Smooth muscle cell (in vitro differentiated cells): ENCODE measurements at regions not wholly inside any gene's neighbourhood (a gene's known extent, or its start where the extent isn't known, plus 50 kb on each side); places are given as distances from the start of the nearest gene placed in this dataset.

Source experiments
- DNase-seq: peaks from one replicate; lab custom pipeline; 2025; ENCODE audit not compliant: unreplicated experiment; lab: John Stamatoyannopoulos, UW
- H2AFZ ChIP-seq: fragments of 200-600 bp; sonication (generic); 2 replicates; pipeline ENCODE4 v1.6.0; 2016; ENCODE audit warnings: antibody characterized with exemption, low read depth, mild to moderate bottlenecking
- H3F3A ChIP-seq: fragments of 200-600 bp; sonication (generic); 2 replicates; pipeline ENCODE4 v1.6.0; 2017; ENCODE audit warnings: antibody characterized with exemption, low read depth
- H3K27ac ChIP-seq: fragments of 200-600 bp; sonication (generic); 2 replicates; pipeline ENCODE4 v1.5.1; 2016; ENCODE audit warnings: low read depth, mild to moderate bottlenecking
- H3K27me3 ChIP-seq: fragments of 200-600 bp; sonication (generic); 2 replicates; pipeline ENCODE4 v1.6.1; 2016; ENCODE audit warnings: low read depth, mild to moderate bottlenecking
- H3K36me3 ChIP-seq: fragments of 200-600 bp; sonication (generic); 2 replicates; pipeline ENCODE4 v1.5.1; 2016; ENCODE audit warnings: low read depth
- H3K4me1 ChIP-seq: fragments of 200-600 bp; sonication (generic); 2 replicates; pipeline ENCODE4 v1.5.1; 2016; ENCODE audit warnings: low read depth
- H3K4me2 ChIP-seq: fragments of 200-600 bp; sonication (generic); 2 replicates; pipeline ENCODE4 v1.6.0; 2016; ENCODE audit warnings: mild to moderate bottlenecking
- H3K4me3 ChIP-seq: fragments of 200-600 bp; sonication (generic); 2 replicates; pipeline ENCODE4 v1.5.1; 2016; ENCODE audit warnings: mild to moderate bottlenecking
- H3K79me2 ChIP-seq: fragments of 200-600 bp; sonication (generic); 2 replicates; pipeline ENCODE4 v1.6.0; 2016; ENCODE audit warnings: low read depth, mild to moderate bottlenecking
- H3K9ac ChIP-seq: fragments of 200-600 bp; sonication (generic); 2 replicates; pipeline ENCODE4 v1.6.0; 2016; ENCODE audit warnings: low read depth
- H3K9me3 ChIP-seq: fragments of 200-600 bp; sonication (generic); replicated peaks from 2 replicates; pipeline ENCODE4 v1.5.1; 2016; ENCODE audit warnings: low read depth
- H4K20me1 ChIP-seq: fragments of 200-600 bp; sonication (generic); 2 replicates; pipeline ENCODE4 v1.6.0; 2016; ENCODE audit warnings: low read depth
- CTCF ChIP-seq: fragments of 200-600 bp; sonication (generic); IDR thresholded peaks from 2 replicates; pipeline ENCODE4 v1.5.1; 2017; ENCODE audit warnings: borderline replicate concordance, mild to moderate bottlenecking, antibody characterized with exemption; ENCODE audit not compliant: insufficient read depth, poor library complexity, severe bottlenecking
- WGBS: methylation state at CpG from one replicate; pipeline ENCODE4 v1.1.7; 2016; ENCODE audit warnings: low lambda C conversion rate; 5-methylcytosine and 5-hydroxymethylcytosine counted together

DNA sequence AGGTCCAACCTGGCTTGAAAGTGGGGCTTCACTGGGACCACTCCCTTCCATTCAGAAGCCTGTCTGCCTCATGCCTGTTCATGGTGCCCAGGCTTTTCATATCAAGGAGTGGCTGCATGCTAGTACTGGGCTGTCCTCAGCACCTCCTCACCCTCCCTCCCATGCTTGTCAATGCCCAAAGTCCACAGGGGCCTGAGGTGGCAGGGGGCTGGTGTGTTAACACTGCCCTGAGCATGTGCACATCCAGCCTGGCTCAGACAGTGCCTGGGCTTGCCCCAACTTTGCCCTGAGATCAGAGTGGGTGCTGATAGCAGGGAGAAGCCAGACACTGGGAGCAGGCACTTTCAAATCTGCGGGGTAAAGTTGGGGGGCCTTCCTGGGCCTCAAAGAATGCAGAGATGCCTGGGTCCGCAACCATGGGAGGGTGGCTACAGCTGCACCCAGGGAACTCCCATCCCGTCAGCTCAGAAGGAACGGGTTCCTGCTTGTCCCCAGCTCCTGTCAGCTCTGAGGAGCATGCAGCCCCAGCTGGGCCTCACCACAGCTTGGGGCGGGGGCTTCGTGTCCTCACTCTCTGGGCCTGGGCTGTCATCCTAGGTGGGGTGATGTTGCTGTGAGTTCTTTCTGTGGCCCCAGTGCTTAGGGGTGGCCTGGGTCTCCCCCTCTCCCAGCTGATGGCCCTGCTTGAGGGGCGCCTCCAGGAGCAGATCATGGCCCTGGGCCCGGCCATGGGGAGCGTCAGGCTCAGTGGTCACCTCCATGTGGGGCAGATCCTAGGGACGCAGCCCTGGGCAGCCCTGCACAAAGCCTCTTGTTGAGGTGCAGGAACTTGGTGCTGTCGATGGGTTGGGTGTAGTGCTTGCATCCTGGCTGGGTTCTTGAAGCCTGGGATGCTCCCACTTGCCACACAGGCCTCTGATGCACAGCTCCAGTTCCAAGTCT, 830.6 kb upstream of the SLITRK5 start:
- H3K9ac ChIP-seq = no peak overlapping the region
- no peaks in the 10 kb centered on the region for H3F3A ChIP-seq
- no peak for TF ChIP-seq CTCF
- no peaks in the 10 kb centered on the region for H3K9me3 ChIP-seq
- H3K4me2 ChIP-seq = no peak overlapping the region
- DNase-seq = no peak
- H3K27ac ChIP-seq = no peak overlapping the region
- 94% methylated on average over 11 of the region's 11 CpGs for WGBS
- H4K20me1 ChIP-seq = no peaks in the 10 kb centered on the region
- no peak overlapping the region for H3K4me3 ChIP-seq
- no peaks in the 10 kb centered on the region for H3K27me3 ChIP-seq
- H2AFZ ChIP-seq = no peak overlapping the region
- H3K4me1 ChIP-seq = no peaks in the 10 kb centered on the region
- H3K36me3 ChIP-seq = no peaks in the 10 kb centered on the region
- no peaks in the 10 kb centered on the region for H3K79me2 ChIP-seq

GRCh38 chr13:86841264-86841663, 829.9 kb upstream of the SLITRK5 start:
- no peaks in the 10 kb centered on the region for H3F3A ChIP-seq
- H3K4me1 ChIP-seq = no peaks in the 10 kb centered on the region
- no peaks in the 10 kb centered on the region for H3K36me3 ChIP-seq
- no peaks in the 10 kb centered on the region for H4K20me1 ChIP-seq
- WGBS = 96% methylated on average over 1 of the region's 1 CpG
- no peak overlapping the region for H3K27ac ChIP-seq
- no peak for DNase-seq
- H3K9me3 ChIP-seq = no peaks in the 10 kb centered on the region
- TF ChIP-seq CTCF = no peak
- H2AFZ ChIP-seq = no peak overlapping the region
- no peak overlapping the region for H3K4me3 ChIP-seq
- no peak overlapping the region for H3K9ac ChIP-seq
- H3K27me3 ChIP-seq = no peaks in the 10 kb centered on the region
- H3K4me2 ChIP-seq = no peak overlapping the region
- H3K79me2 ChIP-seq = no peaks in the 10 kb centered on the region

DNA sequence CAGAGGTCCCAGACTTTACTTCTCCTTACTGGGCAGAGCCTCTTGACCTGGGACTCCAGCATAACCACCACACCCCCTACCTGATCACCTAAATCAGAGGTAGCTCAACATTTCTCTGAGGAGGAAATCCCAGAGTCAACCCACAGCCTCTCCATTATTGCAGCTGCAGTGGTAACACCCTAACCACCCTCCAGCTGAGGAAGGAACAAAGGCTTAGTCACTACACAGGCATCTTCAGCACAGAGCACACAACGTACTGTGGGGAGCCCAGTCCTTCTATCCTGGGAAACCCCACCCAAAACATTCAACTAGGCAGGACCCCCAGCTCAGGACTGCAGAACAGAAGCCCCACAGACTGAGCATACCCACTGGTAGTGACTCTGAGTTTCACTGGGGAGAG, 824.7 kb upstream of the SLITRK5 start:
- Histone ChIP-seq H4K20me1 (no peaks in the 10 kb centered on the region), H3K4me2 (no peak overlapping the region), H3K4me3 (no peak overlapping the region), H3K27me3 (no peaks in the 10 kb centered on the region), H3K9ac (no peak overlapping the region), H3K36me3 (no peaks in the 10 kb centered on the region), H2AFZ (no peak overlapping the region), H3K27ac (no peak overlapping the region), H3F3A (no peaks in the 10 kb centered on the region), H3K4me1 (no peaks in the 10 kb centered on the region), H3K79me2 (no peaks in the 10 kb centered on the region), H3K9me3 (no peaks in the 10 kb centered on the region)
- no peak for TF ChIP-seq CTCF
- WGBS = 40% methylated on average over 1 of the region's 1 CpG
- no peak for DNase-seq

GRCh38 chr13:86848716-86849115, 822.5 kb upstream of the SLITRK5 start:
- Histone ChIP-seq H3K4me1 (no peaks in the 10 kb centered on the region), H2AFZ (no peak overlapping the region), H3K27ac (no peak overlapping the region), H3K27me3 (no peaks in the 10 kb centered on the region), H3K36me3 (no peaks in the 10 kb centered on the region), H3F3A (no peaks in the 10 kb centered on the region), H3K4me3 (no peak overlapping the region), H3K79me2 (no peaks in the 10 kb centered on the region), H4K20me1 (no peaks in the 10 kb centered on the region), H3K4me2 (no peak overlapping the region), H3K9me3 (no peaks in the 10 kb centered on the region), H3K9ac (no peak overlapping the region)
- no peak for DNase-seq
- no peak for TF ChIP-seq CTCF
- WGBS = 100% methylated on average over 1 of the region's 1 CpG
